HG03460 (cell line): ENCODE measurements at regions not wholly inside any gene's neighbourhood (a gene's known extent, or its start where the extent isn't known, plus 50 kb on each side); places are given as distances from the start of the nearest gene placed in this dataset.

Experiments used
- ATAC-seq: cut with Tn5 transposase; IDR thresholded peaks from one replicate; pipeline ENCODE4 v1.9.1; 2021; ENCODE audit not compliant: unreplicated experiment

DNA sequence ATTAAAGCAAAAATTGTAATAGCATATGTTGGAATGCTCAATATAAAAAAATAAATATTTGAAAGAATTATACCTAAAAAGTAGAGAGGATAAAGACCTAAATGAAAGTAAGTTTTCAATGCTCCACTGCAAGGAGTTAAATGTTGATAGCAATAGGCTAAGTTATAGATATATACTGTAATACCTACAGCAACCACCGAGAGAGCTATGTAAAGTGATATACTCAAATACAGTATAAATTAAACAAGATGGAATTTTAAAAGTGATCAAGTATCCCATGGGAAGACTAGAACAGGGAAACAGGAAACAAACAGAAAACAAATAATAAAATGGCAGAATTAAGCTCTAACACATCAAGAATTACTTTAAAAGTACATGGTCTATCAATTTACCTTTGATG, 73.9 kb downstream of the CASP3 start:
- ATAC-seq: no peak

DNA sequence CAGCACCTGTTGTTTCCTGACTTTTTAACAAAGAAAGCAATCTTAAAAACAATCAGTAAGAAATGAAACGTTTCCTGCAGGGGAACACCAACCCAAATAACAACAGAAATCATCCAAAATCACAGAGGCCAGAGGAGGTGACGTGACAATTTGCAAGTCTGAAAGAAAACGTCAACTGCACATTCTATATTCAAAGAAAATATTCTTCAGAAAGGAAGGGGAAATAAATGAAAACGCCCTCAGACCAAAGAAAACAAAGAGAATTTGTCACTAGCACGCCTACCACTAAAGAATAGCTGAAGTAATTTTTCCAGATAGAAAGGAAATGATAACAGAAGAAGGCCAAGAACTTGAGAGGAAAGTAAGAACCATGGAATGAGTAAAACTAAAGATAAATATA, 74.4 kb downstream of the CASP3 start:
- ATAC-seq: no peak

DNA sequence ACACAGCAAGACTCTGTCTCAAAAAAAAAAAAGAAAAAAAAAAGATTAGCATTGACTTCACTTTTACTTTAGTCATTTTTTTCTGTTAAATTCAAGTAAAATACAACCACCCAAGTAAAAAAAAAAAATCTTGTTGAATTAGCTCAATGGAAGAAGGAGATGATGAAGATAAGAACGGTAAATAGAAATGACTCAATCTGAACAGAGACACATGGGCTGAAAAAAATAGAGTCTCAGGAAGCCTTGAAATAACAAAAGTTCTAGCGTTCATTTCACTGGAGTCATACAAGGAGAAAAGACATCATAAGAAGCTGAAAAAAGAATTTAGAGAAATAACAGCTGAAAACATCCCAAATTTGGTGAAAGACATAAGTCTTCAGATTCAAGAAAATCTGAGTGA, 75.5 kb downstream of the CASP3 start:
- no peak for ATAC-seq

DNA sequence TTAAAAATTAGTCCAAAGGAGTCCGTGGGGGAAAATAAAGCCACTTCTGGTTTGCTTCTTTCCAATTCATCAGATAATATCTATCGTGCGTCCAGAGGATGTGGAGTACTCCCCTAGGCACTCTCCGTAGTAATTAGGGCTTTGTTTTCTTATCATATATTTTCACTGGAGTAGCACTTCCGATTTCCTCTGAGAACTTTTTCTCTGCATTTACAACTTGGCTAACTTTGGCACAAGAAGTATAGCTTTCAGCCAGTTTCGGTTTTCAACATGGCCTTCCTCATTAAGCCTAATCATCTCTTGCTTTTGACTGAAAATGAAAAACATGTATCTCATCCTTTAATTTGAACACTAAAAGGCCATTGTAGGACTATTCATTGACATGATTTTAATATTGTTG, 80.5 kb downstream of the CASP3 start:
- ATAC-seq: no peak

DNA sequence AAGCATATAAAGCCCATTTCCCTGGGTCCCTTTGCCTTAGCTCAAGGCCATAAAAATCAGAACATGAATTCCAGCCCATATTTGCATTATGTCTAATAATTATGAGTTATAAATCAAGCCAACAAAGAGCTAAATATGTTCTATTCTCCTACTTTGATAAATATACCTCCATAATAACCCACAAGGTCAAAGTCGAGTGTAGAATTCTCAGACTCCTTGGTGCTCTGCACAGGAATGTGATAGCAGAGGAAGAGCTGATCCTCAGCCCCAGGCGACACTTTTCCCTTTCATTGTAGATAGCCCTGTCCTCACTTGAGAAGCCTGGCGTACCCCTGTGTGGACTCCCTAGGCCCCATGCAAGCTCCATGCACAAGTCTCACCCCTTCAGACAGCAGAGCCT, 85.6 kb downstream of the CASP3 start:
- no peak for ATAC-seq

DNA sequence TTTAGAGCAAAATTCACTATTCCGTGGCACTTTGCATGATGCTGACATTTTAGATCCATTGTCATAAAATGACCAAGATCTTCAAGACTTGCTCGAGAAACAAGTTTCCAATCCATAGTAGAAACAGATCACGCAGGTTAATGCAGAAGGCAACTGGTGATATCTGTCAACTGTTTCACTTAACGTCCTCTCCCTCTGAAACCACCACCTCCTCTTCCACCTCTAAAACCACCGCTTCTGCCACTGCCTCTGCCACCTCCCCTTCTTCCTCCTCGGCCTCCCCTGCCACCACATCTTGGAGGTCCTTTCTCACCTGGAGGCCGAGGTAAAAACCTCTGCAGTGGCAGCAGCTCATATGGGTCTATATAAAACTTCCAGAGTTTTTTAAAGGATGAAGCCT, 84.6 kb upstream of the IRF2 start:
- ATAC-seq: no peak

DNA sequence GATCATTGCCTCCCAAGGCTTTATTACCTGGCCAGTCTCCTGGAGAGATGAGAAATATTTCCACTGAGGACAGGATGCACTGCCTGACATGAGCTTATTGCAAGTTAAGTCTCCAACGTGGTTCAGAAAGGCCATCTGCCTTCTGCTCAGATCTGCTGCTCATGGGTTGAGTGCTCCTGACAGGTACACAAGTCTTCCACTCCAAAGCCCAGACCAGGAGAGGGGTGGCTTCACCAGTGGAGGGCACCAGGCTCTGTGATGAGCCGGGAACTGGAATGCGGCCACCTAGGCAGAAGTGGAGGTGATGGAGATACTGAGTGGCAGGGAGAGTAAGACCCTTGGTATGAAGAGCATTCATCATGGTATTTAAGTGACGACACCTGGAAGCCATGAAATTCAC, 79.5 kb upstream of the IRF2 start:
- no peak for ATAC-seq

DNA sequence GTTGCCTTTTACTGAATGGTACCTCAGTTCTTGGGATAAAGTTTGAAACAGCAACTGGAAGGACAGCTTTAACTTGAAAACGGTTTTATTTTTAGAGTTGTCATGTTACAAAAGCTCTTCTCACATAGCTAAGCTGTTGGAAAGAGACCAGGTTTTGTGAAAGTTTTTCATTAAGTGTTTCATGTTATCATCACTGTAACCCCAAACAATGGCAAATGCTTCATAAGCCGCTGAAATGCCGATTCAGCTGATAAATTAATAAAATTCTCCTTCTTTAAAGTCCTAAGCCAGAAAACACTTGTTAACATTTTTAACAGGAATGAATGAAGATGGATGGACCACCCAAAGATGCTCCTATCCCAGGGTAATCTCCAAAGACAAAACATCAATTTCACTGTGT, 76.1 kb upstream of the IRF2 start:
- no peak for ATAC-seq

DNA sequence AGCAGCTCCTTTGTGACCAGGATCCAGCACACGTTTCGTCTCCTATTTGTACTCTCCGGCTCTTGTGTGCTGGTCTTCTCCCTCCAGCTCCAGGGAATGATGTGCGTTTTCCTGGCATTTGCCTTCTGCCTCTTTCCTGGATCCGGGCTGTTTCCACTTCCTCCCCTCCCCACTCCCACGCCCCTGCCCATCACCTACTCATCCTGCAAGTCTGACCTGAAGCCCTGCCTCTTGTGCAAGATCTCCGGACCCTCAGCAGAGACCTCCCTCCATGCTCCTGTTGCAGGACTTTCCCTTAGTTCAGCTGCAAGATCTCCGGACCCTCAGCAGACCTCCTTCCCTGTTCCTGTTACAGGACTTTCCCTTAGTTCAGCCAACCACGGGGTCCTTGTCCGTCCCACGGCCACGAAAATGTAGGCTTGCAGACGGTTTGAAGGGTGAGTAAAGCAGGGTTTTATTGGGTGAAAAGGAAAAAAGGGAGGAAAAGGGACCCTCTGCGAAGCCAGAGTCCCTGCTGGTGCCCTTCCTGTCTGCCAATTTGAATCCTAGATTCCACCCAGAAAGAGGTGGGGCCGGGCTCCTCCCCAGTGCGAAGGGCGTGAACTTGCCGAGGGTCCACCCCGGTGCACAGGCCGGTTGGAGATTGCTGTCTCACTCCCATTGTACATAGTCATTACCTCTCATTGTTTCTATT, 74.4 kb upstream of the IRF2 start:
- no peak for ATAC-seq

DNA sequence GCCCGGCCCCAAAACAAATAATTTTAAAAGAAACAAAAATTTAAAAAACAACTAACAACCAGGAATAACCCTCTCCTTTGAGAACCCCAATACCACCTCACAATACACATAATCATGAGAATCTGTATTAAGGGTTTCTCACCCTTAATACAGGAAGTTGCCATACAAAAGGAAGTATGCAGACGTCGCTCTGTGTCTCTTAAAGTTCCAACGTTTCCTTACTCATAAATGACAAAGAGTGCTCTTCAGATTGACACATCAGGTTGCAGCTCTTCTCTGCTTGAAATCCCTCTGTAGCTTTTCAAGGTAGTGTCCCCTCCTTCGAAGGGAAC, 73.9 kb upstream of the IRF2 start:
- no peak for ATAC-seq

DNA sequence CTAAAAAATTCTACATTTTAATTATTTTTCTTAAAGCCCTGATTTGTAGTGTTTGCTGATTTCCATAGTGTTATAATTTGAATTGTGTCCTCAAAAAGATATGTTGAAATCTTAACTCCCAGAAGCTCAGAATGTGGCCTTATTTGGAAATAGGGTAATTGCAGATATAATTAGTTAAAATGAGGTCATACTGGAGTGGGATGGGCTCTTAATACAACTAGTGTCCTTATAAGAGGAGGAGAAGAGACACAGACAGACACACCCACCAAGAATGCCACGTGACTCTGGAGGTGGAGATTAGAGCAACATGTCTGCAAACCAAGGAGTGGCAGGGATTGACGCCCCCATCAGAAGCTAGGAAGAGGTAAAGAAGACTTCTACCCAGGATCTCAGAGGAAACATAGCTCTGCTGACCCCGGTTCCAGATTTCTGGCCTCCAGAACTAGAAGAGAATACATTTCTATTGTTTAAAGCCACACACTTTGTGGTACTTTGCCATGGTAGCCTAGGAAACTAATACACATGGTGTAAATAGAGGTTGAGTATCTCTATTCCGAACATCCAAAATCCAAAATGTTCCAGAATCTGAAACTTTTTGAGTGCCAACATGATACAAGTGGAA, 70.5 kb upstream of the IRF2 start:
- no peak for ATAC-seq

DNA sequence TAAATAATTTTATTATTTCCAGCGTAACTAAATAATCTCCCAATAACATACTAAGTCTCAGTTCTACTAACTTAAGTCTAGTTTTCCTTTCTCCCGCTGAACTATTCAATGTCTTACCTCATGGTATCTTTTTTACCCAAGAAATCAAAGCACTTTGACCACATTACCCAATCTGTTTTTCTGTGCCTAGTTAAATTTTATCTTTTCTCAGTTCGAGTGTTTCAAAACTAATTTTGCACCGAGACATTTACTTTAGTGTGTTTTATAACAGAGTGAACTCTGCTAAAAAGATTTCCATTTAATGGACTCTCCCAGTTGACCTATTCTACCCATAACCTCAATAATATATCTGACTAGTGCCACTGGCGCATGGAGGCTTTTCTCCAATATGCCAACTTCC, 67.6 kb upstream of the IRF2 start:
- ATAC-seq: no peak

DNA sequence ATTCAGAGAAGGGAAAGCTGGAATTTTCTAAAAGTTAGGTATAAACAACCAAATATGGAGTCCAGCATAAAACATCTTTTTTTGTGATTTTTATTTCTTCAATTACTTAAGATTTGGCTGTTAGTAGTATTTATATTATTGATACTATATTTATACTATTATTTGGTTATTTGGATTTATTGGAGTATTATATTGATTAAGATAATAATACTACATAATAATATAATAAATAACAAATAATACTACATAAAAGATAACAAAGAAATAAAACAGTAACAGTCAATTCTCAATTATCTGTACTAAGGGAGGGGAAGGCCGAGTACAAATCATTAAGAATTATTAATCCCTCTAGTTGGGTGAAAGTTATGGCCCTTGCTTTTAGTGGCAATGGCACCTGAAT, 66.0 kb upstream of the IRF2 start:
- no peak for ATAC-seq

DNA sequence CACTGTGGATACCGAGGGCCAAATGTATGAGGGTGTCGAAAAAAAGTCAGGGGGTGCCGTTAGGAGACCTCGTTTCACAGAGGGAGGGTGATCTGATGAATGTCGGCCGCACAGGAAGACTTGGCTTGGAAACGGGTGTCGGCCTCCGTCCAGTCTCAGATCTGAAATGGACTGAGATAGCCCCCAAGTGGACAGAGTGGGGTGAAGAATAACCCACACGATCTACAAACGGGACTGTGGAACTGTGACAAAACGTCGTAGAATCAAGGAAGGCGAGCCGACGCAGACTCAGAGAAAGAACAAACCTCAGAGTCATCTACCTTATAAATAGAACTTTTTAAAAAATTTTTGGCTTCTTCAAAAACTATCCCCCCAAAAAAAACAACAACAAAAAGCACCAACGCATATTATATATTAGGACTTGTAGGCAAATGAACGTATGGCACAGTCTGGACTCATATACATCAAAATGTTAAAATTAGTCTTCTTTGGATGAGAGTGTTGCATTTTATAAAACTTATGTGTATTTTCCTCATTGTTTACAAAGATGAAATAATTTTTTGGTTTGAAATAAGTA, 63.8 kb upstream of the IRF2 start:
- peak; percentile 57 for ATAC-seq

DNA sequence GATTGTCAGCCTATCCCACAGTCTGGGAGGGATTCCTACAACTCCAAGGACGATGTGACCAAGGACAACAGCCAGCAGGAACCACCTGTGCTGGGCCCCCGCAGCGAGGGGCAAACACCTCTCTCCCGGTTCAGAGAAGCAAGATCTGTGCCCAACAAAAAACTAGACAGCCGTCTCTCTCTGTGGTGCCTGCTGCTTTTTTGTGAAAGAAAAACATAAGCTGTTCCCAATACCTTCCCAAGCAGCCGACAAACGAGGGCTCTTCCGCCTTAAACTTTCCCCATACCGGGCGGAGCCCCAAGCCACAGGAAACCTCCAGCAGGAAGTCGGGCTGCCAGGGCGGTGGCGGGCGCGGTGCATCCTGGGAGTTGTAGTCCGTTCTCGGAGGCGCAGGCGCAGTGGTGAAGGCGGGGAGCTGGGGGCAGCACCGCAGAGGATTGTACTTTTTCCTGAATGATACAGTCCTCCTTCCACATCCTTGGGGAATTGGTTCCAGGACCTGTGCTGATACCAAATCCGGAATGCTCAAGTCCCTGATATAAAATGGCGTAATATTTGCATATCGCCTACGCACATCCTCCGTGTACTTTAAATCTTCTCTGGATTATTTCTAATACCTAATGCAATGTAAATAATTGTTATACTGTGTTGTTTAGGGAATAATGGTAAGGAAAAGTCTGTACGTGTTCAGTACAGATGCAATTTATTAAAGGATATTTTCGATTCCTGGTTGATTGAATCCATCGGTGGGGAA, 63.1 kb upstream of the IRF2 start:
- ATAC-seq: peak; percentile 59

DNA sequence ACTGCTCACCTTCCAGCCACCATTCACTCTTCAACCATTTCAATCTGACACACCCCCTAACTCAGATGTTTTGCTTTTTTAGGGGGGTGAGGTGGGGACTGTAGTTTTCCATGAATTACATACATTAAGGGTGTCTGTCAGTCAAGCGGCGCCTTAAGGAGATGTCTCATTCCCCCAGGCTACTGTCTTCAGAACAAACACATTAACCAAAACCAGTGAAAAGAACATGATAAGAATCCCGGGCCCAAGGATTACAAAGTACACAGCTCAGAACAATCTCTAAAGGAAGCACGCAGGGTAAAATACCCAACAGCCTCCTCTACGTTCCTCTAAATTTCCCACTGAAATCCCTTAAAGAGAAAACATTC, 62.5 kb upstream of the IRF2 start:
- peak; percentile 0 for ATAC-seq

DNA sequence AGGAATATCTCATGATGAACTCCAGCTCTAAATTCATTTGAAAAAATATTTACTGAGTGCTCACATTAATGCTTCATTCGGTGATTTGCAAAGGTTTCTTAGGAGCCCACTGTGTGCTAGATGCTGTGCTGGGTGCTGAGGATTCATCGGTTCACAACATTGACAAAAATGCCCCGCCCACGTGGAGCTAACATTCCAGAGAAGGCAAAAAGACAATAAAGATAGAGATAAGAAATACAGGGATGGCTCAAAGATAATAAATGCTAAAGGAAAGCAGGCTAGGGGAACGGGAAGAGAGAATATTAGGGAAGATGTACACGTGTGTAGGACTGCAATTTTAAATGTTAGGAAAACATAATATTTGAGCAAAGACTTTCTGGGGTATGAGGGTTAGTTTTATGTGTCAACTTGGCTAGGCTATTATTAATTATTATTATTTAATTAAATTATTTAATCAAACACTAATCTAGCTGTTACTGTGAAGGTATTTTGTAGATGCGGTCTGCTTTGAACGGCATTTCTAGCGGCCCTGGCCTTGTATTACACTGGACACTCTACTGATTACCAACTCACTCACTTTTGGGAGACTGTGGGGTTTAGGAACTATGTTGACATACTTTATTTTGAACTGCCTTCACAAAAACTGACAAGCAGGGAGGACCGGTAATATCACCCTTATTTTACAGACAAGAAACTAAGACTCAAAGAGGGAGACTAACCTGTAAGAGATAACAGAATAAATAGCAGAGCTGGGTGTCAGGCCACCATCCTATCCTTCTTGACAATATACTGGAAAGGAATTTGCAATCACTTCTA, 61.9 kb upstream of the IRF2 start:
- ATAC-seq: no peak

DNA sequence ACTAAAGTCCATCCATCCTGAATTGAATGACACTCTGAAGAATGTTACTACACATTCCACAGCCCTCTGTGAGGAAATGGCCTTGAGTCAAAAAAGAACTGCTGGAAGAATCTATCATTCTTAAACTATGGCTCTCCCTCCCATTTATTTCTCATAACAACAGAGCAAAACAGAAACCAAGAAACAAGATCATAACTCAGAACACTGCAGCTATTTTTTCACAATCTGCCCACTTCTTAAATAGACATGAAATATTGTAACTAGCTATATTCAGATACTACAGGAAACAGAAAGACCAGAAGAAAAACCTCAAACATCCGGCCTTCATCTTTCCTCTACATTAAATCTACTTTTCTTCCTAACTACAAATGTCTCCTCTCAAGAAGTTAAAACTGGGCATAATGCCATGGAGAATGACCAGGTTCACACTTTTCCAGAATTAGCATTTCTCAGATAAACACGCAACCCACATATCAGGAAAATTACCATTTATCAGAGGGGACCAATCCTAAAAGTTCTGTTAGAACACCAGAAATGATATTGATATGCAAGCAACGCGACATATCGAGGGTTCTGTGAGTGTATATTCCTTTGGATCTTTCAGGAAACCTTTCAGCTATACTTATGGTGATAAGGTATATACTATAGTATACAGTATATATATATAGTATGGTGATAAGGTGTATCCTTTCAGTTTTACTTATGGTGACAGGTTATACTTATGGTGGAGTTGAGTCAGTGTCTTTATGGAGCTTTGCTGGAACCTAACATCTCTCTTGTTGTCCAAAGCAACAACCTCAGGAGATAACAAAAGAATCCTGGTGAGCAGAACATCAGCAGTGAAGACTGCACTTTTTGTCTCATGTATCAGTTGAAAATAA, 60.4 kb upstream of the IRF2 start:
- peak; percentile 57 for ATAC-seq

DNA sequence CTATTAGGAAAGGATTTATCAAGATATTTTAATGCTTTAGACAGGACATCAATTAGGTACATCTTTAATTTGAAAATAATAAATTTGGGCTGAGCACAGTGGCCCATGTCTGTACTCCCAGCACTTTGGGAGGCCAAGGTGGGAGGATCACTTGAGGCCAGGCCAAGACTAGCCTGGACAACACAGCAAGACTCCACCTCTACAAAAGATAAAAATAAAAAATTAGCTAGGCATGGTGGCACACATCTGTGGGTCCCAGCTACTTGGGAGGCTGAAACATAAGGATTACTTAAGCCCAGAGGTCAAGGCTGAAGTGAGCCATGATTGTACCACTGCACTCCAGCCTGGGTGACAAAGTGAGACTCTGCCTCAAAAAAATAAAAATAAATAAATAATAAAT, 59.6 kb upstream of the IRF2 start:
- no peak for ATAC-seq

DNA sequence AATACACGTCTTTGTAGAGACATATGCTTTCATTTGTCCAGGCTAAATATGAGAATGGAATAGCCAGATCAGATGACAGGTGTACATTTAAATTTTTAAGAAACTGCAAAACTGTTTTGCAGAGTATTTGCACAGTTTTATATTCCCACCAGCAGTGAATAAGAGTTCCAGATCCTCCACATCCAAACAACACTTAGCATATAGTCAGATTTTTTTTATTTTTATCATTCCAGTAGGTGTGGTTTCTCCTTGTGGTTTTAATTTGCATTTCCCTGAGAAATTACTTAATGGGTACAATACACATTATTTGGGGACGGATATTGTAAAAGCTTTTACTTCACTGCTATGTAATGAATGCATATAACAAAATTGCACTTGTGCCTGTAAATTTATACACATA, 56.7 kb upstream of the IRF2 start:
- no peak for ATAC-seq
